ENCODE measurements at regions not wholly inside any gene's neighbourhood (a gene's known extent, or its start where the extent isn't known, plus 50 kb on each side); places are given as distances from the start of the nearest gene placed in this dataset.
"Not testable (repeated sequence)": the region's sequence is repeated elsewhere in the genome, so short reads cannot be mapped to it uniquely, and the experiment has no call there.

DNA sequence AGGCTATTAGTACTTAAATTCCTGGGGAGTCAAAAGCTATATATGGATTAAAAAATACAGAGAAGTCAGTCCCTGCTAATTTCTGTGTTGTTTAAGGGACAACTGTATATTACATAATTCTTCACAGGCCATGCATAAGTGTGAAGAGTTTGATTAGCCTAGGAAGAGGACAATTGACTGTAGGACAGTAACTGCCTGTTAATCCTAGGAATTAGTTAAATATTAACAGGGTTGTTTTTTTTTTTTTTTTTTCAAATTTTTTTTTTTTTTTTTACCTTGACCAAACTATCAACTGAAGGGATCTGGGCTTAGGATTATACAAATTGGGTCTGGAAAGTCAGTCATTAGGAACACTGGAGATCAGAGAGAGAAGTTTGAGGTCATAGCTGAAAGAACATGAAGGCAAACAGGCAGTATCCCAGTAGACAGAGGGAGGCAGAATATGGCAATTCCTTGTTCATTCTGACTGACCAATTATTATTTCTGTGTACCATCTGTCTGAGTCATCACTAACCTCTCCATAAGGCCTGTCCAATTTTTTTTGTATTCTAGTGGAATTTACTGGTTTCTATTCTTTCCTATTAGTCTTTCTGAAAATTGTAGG is 1139.2 kb downstream of the SORCS1 start:
- no peaks in the 10 kb centered on the region for H3K4me1 ChIP-seq (ENCODE audit: control insufficient read depth in 5 of 5, insufficient read depth in 5 of 5, low read length in 5 of 5)
- H3K9me3 ChIP-seq (ENCODE audit: control insufficient read depth in 4 of 4, insufficient read depth in 3 of 4, low read length in 3 of 4) = no peaks in the 10 kb centered on the region
- H3K27ac ChIP-seq (ENCODE audit: low read depth in 1 of 2, low read length in 1 of 2) = no peak overlapping the region
- no peak overlapping the region for H3K9ac ChIP-seq (ENCODE audit: insufficient read depth in 1 of 2, low read length in 2 of 2)
- no peak overlapping the region for H3K4me3 ChIP-seq
- no peak for ATAC-seq (ENCODE audit: insufficient read depth, low FRiP score)
- no peaks in the 10 kb centered on the region for H3K27me3 ChIP-seq (ENCODE audit: control insufficient read depth in 3 of 3, insufficient read depth in 3 of 3, low read length in 2 of 3)
- DNase-seq = no peak
- TF ChIP-seq, protein P1, sequence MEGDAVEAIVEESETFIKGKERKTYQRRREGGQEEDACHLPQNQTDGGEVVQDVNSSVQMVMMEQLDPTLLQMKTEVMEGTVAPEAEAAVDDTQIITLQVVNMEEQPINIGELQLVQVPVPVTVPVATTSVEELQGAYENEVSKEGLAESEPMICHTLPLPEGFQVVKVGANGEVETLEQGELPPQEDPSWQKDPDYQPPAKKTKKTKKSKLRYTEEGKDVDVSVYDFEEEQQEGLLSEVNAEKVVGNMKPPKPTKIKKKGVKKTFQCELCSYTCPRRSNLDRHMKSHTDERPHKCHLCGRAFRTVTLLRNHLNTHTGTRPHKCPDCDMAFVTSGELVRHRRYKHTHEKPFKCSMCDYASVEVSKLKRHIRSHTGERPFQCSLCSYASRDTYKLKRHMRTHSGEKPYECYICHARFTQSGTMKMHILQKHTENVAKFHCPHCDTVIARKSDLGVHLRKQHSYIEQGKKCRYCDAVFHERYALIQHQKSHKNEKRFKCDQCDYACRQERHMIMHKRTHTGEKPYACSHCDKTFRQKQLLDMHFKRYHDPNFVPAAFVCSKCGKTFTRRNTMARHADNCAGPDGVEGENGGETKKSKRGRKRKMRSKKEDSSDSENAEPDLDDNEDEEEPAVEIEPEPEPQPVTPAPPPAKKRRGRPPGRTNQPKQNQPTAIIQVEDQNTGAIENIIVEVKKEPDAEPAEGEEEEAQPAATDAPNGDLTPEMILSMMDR (IDR thresholded peaks at IDR 0.05; ENCODE audit: control extremely low read depth, extremely low read depth) = no peak
- no peaks in the 10 kb centered on the region for H3K36me3 ChIP-seq (ENCODE audit: control insufficient read depth in 4 of 4, insufficient read depth in 4 of 4, low read length in 4 of 4)

DNA sequence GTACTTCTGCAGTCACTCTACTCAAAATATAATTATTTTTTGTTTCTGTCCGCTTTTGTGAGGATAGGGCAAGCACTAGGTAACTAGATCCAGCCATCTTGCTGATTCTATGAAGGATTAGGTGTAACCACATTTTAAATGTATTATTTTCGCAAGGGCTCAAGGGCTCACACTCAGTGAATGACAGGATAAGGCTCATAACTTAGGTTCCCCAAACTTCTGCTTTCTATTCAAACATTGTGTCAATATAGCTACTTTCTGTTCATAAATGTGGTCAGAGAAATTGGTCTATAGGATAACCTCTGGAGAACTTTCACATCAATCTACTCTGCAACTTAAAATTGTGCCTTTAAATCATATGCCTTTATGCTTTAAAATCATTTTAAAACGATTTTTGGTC is 1141.2 kb downstream of the SORCS1 start:
- Histone ChIP-seq H3K9me3 (ENCODE audit: control insufficient read depth in 4 of 4, insufficient read depth in 3 of 4, low read length in 3 of 4) (no peaks in the 10 kb centered on the region), H3K9ac (ENCODE audit: insufficient read depth in 1 of 2, low read length in 2 of 2) (no peak overlapping the region), H3K27ac (ENCODE audit: low read depth in 1 of 2, low read length in 1 of 2) (no peak overlapping the region), H3K4me3 (no peak overlapping the region), H3K27me3 (ENCODE audit: control insufficient read depth in 3 of 3, insufficient read depth in 3 of 3, low read length in 2 of 3) (no peaks in the 10 kb centered on the region), H3K4me1 (ENCODE audit: control insufficient read depth in 5 of 5, insufficient read depth in 5 of 5, low read length in 5 of 5) (no peaks in the 10 kb centered on the region), H3K36me3 (ENCODE audit: control insufficient read depth in 4 of 4, insufficient read depth in 4 of 4, low read length in 4 of 4) (no peaks in the 10 kb centered on the region)
- TF ChIP-seq, protein P1 (IDR thresholded peaks at IDR 0.05; ENCODE audit: control extremely low read depth, extremely low read depth) = no peak
- no peak for ATAC-seq (ENCODE audit: insufficient read depth, low FRiP score)
- WGBS, 2 donors = 68 to 69% methylated on average over 3 of the region's 3 CpGs
- DNase-seq = no peak

DNA sequence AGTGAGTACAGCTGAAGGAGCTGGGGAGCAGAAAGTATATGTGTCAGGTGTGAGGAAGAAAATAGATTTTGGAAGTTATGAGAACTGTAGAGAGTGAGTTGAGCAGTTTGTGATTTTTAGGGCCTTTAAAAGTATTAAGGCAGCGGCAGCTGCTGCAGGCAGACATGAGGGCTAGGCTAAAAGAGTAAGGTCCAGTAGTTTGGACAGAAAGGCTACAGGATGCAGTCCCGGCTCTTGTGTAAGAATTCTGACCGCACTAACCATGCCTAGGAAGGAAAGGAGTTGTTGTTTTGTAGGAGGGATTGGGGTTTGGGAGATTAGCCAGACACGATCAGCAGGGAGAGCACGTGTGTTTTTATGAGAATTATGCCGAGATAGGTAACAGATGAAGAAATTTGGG is 1144.9 kb downstream of the SORCS1 start:
- WGBS, 2 donors = 80 to 84% methylated on average over 6 of the region's 6 CpGs
- not testable (repeated sequence) for H3K4me1 ChIP-seq (ENCODE audit: control insufficient read depth in 5 of 5, insufficient read depth in 5 of 5, low read length in 5 of 5); DNase-seq; H3K27me3 ChIP-seq (ENCODE audit: control insufficient read depth in 3 of 3, insufficient read depth in 3 of 3, low read length in 2 of 3); H3K9ac ChIP-seq (ENCODE audit: insufficient read depth in 1 of 2, low read length in 2 of 2); H3K36me3 ChIP-seq (ENCODE audit: control insufficient read depth in 4 of 4, insufficient read depth in 4 of 4, low read length in 4 of 4); H3K9me3 ChIP-seq (ENCODE audit: control insufficient read depth in 4 of 4, insufficient read depth in 3 of 4, low read length in 3 of 4); H3K27ac ChIP-seq (ENCODE audit: low read depth in 1 of 2, low read length in 1 of 2); H3K4me3 ChIP-seq; ATAC-seq (ENCODE audit: insufficient read depth, low FRiP score)

DNA sequence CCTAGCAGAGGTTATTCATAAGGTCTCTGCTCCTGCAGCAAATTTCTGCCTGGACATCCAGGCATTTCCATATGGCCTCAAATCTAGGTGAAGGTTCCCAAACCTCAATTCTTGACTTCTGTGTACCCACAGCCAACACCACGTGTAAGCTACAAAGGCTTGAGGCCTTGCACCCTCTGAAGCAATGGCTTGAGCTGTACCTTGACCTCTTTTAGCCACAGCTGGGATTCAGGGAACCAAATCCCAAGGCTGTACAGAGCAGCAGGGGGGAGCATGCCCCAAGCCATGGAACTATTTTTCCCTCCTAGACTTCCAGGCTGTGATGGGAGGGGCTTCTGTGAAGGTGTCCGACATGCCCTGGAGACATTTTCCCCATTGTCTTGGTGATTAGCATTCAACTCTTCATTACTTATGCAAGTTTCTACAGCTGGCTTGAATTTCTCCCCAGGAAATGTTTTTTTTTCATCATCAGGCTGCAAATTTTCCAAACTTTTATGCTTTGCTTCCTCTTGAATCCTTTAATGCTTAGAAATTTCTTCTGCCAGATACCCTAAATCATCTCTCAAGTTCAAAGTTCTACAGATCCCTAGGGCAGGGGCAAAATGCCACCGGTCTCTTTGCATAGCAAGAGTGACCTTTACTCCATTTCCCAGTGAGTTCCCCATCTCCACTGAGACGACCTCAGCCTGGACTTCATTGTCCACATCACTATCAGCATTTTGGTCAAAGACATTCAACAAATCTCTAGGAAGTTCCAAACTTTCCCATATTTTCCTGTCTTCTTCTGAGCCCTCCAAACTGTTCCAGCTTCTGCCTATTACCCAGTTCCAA is 1148.9 kb downstream of the SORCS1 start:
- DNase-seq; H3K27me3 ChIP-seq (ENCODE audit: control insufficient read depth in 3 of 3, insufficient read depth in 3 of 3, low read length in 2 of 3); H3K27ac ChIP-seq (ENCODE audit: low read depth in 1 of 2, low read length in 1 of 2); ATAC-seq (ENCODE audit: insufficient read depth, low FRiP score); H3K4me3 ChIP-seq; H3K9me3 ChIP-seq (ENCODE audit: control insufficient read depth in 4 of 4, insufficient read depth in 3 of 4, low read length in 3 of 4); H3K36me3 ChIP-seq (ENCODE audit: control insufficient read depth in 4 of 4, insufficient read depth in 4 of 4, low read length in 4 of 4); H3K4me1 ChIP-seq (ENCODE audit: control insufficient read depth in 5 of 5, insufficient read depth in 5 of 5, low read length in 5 of 5); H3K9ac ChIP-seq (ENCODE audit: insufficient read depth in 1 of 2, low read length in 2 of 2): not testable (repeated sequence)
- 75 to 83% methylated on average over 4 of the region's 4 CpGs for WGBS, 2 donors

Data from lung (tissue), 11 donors.